Astrocyte of the spinal cord (primary cell): ENCODE measurements at regions not wholly inside any gene's neighbourhood (a gene's known extent, or its start where the extent isn't known, plus 50 kb on each side); places are given as distances from the start of the nearest gene placed in this dataset.

Experiments
- DNase-seq: peaks from one replicate; pipeline ENCODE4 v3.0.0; 2011; ENCODE audit warnings: low read depth, low spot score
- H3K4me3 ChIP-seq: 2 replicates; pipeline ENCODE4 v1.5.1; 2011; ENCODE audit warnings: low read depth, mild to moderate bottlenecking, low read length, moderate library complexity
- CTCF ChIP-seq: IDR thresholded peaks from 2 replicates; pipeline ENCODE4 v1.5.1; 2012; ENCODE audit warnings: low read depth, mild to moderate bottlenecking, low read length, inconsistent platforms
- in situ Hi-C: cut with HindIII; loops from 2 replicates; pipeline ENCODE4 v1.10.0; 2017; ENCODE audit warnings: low sequenced_read_pairs

DNA sequence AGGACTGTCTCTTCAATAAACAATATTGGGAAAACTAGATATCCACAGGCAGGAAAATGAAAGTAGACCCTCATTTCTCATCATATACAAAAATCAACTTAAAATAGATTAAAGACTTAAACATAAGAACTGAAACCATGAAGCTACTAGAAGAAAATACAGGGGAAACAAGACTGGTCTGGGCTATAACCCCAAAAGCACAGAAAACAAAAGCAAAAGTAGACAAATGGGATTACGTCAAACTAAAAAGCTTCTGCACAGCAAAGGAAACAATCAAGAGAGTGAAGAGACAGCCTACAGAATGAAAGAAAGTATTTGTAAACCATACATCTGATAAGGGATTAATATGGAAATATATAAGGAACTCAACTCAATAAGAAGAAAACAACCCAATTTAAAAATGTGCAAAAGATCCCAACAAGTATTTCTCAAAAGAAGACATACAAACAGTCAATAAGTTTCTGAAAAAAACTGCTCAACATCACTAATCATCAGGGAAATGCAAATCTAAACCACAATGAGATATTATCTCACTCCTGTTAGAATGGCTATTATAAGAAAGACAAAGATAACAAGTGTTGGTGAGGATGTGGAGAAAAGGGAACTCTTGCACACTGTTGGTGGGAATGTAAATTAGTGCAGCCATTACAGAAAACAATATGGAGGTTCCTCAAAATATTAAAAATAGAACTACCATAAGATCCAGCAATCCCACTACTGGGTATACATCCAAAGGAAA, 325.3 kb upstream of the RASGEF1B start:
- no peak for TF ChIP-seq CTCF
- in situ Hi-C loops = no loop called here
- H3K4me3 ChIP-seq = no peak overlapping the region
- no peak for DNase-seq

DNA sequence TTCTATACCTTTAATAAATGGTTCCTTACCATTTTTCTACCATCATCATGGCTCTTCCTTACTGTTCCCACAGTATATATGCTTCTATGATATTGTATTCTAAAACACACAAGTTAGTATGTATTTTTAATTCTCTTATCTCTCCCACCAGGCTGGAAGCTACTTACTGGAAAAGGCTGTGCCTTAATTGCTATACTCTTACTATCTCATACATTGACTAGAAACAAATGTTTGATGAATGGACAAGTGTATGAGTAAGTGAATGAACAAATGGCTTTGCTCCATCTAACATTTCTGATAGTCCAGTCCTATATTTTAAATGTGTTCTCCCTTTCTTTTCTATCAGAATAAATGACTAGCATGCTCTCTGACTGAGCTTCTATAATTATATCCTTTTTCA, 320.8 kb upstream of the RASGEF1B start:
- TF ChIP-seq CTCF = no peak
- no peak overlapping the region for H3K4me3 ChIP-seq
- in situ Hi-C loops = no loop called here
- no peak for DNase-seq

- in situ Hi-C loops = no loop called here
- no peak for TF ChIP-seq CTCF
- no peak for DNase-seq
Measured at GRCh38 chr4:81790477-81790876, 318.8 kb upstream of the RASGEF1B start.

GRCh38 chr4:81789741-81790399, 318.2 kb upstream of the RASGEF1B start:
- TF ChIP-seq CTCF = no peak
- no peak for DNase-seq
- in situ Hi-C loops = no loop called here
- no peak overlapping the region for H3K4me3 ChIP-seq

More at GRCh38 chr4:81790477-81790876, 318.8 kb upstream of the RASGEF1B start:
- H3K4me3 ChIP-seq = no peak overlapping the region

GRCh38 chr4:81789158-81789557, 317.5 kb upstream of the RASGEF1B start:
- TF ChIP-seq CTCF = no peak
- DNase-seq = no peak
- H3K4me3 ChIP-seq = no peak overlapping the region
- in situ Hi-C loops = no loop called here

- H3K4me3 ChIP-seq = no peak overlapping the region
- in situ Hi-C loops = no loop called here
- no peak for DNase-seq
- no peak for TF ChIP-seq CTCF
Measured at GRCh38 chr4:81786766-81787165, 315.1 kb upstream of the RASGEF1B start.
